ENCODE measurements at regions not wholly inside any gene's neighbourhood (a gene's known extent, or its start where the extent isn't known, plus 50 kb on each side); places are given as distances from the start of the nearest gene placed in this dataset.

DNA sequence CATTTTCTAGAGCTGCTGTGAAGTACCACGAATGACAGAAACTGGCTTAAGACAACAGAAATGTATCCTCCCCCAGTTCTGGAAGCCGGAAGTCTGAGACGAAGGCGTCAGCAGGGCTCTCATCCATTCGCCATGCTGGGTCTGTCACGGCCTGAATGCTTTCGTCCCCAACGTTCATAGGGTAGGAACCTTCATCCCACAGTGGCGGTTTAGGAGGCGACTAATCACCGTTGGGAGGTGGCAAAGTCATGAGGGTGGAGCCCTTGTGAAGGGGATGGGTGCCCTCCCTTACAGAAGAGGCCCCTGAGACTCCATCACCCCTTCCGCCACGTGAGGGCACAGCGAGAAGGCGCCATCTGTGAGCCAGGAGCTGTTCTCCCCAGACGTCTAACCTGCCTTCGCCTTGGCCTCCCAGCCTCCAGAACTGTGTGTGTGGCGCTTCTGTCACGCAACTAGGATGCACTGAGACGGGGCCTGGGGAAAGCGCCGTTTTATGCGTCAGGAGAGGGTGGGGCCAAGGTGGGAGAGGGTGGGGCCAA, 250.3 kb downstream of the TTLL2 start:
- TF ChIP-seq CTCF (IDR thresholded peaks at IDR 0.05) (no peak), SMC3 (IDR thresholded peaks at IDR 0.05; ENCODE audit: low read depth, low read length) (no peak), RAD21 (IDR thresholded peaks at IDR 0.05; ENCODE audit: low read length) (no peak), EP300 (IDR thresholded peaks at IDR 0.05; ENCODE audit: borderline replicate concordance in 1 of 2, low read depth in 1 of 2, low read length in 1 of 2) (no peak), JUND (IDR thresholded peaks at IDR 0.05) (no peak), YY1 (IDR thresholded peaks at IDR 0.05; ENCODE audit: low read depth) (no peak), FOXM1 (IDR thresholded peaks at IDR 0.05; ENCODE audit: low read depth) (no peak), EZH2phosphoT487 (IDR thresholded peaks at IDR 0.05; ENCODE audit: borderline replicate concordance, low read depth) (no peak), SIN3A (IDR thresholded peaks at IDR 0.05; ENCODE audit: borderline replicate concordance, low read depth, low read length) (no peak), POLR2AphosphoS5 (IDR thresholded peaks at IDR 0.05; ENCODE audit: low read depth, low read length) (no peak), GABPA (IDR thresholded peaks at IDR 0.05; ENCODE audit: low read depth) (no peak), MEF2A (IDR thresholded peaks at IDR 0.05; ENCODE audit: borderline replicate concordance, low read depth) (no peak)
- TF ChIP-seq, protein P1, sequence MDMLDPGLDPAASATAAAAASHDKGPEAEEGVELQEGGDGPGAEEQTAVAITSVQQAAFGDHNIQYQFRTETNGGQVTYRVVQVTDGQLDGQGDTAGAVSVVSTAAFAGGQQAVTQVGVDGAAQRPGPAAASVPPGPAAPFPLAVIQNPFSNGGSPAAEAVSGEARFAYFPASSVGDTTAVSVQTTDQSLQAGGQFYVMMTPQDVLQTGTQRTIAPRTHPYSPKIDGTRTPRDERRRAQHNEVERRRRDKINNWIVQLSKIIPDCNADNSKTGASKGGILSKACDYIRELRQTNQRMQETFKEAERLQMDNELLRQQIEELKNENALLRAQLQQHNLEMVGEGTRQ (IDR thresholded peaks at IDR 0.05; ENCODE audit: borderline replicate concordance, low read depth, low read length): no peak
- TF ChIP-seq, protein P2, sequence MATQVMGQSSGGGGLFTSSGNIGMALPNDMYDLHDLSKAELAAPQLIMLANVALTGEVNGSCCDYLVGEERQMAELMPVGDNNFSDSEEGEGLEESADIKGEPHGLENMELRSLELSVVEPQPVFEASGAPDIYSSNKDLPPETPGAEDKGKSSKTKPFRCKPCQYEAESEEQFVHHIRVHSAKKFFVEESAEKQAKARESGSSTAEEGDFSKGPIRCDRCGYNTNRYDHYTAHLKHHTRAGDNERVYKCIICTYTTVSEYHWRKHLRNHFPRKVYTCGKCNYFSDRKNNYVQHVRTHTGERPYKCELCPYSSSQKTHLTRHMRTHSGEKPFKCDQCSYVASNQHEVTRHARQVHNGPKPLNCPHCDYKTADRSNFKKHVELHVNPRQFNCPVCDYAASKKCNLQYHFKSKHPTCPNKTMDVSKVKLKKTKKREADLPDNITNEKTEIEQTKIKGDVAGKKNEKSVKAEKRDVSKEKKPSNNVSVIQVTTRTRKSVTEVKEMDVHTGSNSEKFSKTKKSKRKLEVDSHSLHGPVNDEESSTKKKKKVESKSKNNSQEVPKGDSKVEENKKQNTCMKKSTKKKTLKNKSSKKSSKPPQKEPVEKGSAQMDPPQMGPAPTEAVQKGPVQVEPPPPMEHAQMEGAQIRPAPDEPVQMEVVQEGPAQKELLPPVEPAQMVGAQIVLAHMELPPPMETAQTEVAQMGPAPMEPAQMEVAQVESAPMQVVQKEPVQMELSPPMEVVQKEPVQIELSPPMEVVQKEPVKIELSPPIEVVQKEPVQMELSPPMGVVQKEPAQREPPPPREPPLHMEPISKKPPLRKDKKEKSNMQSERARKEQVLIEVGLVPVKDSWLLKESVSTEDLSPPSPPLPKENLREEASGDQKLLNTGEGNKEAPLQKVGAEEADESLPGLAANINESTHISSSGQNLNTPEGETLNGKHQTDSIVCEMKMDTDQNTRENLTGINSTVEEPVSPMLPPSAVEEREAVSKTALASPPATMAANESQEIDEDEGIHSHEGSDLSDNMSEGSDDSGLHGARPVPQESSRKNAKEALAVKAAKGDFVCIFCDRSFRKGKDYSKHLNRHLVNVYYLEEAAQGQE (IDR thresholded peaks at IDR 0.05; ENCODE audit: low read depth, low read length): no peak

Data from SK-N-SH (cell line).